Ecto neural progenitor cell (in vitro differentiated cells): ENCODE measurements at regions not wholly inside any gene's neighbourhood (a gene's known extent, or its start where the extent isn't known, plus 50 kb on each side); places are given as distances from the start of the nearest gene placed in this dataset.
"Not testable (repeated sequence)": the region's sequence is repeated elsewhere in the genome, so short reads cannot be mapped to it uniquely, and the experiment has no call there.

Experiments
- DNase-seq: peaks from one replicate; pipeline ENCODE4 v3.0.0-alpha.2; 2018; ENCODE audit warnings: low spot score

DNA sequence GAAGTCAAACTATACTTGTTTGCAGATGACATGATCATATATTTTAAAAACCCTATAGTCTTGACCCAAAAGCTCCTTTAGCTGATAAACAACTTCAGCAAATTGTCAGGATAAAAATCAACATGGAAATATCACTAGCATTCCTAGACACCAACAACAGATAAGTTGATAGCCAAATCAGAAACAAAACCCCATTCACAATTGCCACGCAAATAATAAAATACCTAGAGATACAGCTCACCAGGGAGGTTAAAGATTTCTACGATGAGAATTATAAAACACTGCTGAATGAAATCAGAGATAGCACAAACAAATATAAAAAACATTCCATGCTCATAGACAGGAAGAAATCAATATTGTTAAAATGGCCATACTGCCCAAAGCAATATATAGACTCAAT is 605.0 kb upstream of the GRIA3 start:
- no peak for DNase-seq

DNA sequence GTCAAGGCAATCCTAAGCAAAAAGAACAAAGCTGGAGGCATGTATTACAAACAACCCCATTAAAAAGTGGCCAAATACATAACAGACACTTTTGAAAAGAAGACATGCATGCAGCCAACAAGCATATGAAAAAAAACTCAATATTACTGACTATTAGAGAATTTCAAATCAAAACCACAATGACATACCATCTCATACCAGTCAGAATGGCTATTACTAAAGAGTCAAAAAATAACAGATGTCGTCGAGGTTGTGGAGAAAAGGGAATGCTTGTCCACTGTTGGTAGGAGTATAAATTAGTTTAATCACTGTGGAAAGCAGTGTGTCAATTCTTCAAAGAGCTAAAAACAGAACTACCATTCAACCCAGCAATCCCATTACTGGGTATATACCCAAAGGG is 604.6 kb upstream of the GRIA3 start:
- DNase-seq = no peak

DNA sequence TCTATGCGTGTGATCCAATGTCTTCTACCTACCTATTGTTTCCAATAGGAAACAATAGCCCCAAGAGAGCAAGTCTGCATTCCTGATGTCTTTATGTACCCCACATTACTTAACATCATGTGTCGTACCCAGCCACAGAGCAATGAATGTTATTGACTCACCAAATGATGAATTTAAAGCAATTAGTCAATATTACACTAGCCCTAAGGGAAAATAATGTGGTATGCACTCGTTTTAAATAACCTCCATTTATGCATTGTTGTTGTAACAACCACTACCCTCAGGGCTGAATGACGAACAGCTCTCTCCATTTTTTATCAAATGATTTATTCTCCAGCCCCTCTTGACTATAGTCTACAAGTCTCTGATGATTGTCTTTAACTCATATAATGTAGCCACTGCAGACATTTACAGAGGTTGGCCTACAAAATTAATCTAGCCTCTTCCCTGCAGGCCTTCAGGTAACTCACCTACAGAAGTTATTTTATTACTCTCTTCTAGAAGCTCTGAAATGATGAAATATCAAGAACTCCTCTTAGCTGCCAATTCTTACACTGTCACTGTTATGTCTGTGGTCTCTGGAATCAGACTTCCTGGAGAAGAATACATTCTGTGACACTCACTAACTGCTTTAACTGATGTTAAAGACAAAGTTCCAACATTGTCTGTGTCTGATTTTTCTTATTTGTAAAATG is 601.7 kb upstream of the GRIA3 start:
- DNase-seq = no peak

DNA sequence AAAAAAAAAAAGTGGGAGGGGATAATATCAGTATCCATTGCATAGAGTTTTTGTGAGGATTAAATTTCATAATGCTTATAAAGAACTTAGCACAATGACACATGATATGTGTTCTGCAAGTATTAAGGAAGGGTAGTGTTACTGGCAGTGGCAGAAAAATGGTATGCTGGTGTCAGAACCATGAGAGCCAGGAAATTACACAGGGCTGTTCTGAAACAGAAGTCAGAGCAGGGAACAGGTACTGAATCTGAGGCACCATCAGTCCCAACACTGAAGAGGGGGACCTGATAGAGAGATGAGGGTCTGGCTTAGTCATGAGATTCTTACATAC is 601.1 kb upstream of the GRIA3 start:
- DNase-seq = no peak

DNA sequence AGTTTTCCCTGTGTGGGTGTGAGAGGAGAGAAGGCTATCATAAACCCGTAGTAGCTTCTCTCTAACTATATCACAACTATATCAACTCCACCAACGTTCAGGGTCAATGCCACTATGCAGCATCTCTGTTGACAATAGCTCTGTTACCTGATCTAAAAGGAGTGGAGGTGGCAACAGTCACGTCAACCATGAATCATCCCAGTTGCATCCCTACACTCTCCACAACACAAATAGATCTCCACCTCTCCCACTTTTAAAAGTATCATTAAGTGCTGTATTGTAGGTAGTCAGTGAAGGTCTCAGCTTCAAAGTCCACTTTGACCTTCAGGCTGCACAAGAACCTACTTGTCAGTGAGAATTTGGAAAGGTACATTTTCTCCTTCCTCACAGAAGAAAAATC is 600.5 kb upstream of the GRIA3 start:
- no peak for DNase-seq

DNA sequence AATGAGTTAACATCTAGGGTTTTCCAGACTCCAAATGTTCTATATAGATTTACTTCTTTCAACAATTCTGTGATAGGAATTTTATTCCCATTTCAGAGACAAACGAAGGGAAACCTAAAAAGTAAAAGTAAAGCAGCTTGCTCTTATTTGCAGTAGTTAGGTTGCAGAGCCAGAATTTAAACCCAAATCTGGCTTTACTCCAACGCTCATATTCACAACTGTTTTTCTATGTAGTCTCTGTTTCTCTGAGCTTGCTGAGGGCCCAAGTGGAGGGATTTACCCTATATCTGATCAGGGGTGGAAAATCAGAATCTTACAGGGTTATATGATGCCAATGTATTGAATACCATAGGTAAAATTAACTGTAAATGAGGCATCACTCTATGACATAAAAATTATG is 599.1 kb upstream of the GRIA3 start:
- DNase-seq = no peak

DNA sequence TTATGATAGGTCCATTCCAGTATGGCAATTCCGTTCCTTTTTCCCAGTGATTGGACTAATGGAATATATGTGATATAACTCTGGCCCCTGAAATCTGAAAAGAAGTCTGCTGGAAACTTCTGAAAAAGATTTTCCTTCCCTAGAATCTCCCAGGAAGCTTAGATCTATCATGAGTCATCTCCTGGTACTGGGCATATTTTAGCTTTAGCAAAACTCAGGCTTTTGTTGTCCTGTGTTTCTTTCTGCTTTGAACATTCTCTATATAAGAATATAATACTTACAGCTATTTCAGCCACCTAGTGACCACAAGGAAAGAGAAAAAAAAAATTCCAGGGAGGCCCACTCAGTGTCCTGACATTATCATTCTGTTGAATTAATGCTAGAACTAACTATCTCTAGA is 597.2 kb upstream of the GRIA3 start:
- DNase-seq = no peak

DNA sequence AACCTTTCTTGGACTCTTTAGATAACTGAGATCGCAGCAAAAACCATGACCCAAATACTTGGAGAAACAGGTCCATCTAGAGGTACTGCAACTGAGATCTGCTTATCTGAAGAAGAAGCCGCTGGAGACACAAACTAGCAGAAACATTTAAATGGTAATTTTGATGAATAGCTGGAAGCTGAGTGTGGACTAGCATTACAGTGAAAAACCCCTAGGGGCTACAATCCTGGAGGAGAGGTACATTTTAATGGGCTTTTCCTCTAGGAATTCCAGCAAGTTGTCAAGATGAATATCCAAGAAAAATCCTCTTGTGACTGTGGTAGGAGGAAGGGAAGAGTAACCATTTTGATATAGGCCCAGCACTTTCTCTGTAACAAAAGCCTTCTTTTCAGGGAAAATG is 592.5 kb upstream of the GRIA3 start:
- DNase-seq = no peak

DNA sequence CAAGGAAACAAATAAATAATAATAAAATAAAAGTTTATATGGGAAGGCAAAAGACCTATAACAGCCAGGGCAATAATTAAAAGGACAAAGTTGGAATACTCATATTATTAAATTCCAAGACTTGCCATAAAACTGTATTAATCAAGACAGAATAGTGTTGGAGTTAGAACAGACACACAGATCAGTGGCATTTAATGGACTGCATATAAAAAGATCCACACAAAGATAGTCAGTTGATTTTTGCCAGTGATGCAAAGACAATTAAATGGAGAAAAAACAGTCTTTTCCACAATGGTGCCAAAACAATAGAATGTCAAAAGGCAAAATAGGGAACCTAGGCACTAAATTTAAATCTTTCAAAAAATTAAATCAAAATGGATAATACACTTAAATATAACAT is 587.1 kb upstream of the GRIA3 start:
- DNase-seq = no peak

DNA sequence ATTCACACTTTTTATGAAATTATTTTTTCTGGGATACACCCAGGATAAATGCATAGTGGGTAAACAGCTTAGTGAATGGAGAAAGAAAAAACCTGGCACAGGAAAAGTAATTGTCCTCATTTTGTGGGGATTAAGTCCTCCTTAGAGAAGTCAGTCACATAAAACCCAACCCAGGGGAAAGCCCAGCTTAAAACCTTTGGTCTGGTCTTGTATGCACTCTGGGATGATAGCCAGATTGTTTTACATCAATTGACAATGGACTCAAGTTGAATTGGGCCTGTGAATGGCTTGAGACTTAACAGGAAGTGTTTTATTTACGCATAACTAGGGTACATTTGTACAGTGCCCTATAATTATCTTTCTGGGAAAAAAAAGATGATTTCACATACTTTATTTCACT is 561.3 kb upstream of the GRIA3 start:
- DNase-seq = no peak

DNA sequence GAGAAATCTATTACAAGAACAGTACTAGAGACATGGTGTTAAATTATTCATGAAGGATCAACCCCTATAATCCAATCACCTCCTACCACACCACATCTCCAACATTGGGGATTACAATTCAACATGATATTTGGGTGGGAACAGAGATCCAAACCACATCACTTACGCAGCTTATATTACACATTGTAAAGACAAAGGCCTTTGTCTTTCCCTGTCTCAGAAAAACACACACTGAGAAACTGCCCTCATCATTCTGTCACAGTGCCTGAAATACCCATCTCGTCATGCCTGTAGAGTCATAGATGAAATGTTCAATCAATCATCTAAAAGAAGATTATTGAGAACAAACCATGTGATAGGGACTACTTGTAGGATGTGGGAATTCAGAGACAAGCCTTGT is 558.8 kb upstream of the GRIA3 start:
- DNase-seq = no peak

DNA sequence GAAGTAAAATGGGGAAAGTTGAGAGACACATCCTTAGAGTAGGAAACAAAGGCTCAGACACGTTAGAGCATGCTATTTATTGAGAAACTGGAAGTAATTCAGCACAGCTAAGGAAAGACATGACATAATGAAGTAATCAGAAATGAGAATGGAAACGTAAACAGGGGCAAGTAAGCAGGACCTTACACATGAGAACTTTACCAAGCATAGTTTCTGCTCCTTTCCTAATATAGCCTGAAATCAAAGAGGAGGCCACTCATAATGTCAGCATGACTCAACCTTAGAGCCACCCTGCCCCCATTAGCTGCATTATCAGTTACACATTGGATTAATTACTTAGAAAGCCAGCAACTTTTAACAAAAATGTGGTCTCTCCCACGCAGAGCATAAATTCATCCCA is 558.3 kb upstream of the GRIA3 start:
- DNase-seq = no peak

DNA sequence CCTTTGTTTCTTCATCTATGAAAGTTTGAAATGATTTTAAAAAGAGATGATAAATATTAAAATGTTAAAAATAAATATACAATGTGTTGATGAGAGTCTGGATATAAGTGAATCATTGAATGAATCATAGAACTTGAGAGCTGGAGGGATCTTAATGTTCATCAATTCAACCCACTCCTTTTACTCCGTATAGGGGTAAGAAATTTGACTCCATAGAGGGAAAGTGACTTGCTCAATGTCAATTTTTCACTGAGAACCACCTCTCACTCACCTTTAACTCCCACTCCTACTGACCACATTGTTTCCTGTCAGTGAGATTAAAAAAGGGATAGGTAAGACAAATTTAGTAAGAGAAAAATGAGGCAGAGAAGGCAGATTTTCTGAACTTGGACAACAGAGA is 557.2 kb upstream of the GRIA3 start:
- DNase-seq = no peak

DNA sequence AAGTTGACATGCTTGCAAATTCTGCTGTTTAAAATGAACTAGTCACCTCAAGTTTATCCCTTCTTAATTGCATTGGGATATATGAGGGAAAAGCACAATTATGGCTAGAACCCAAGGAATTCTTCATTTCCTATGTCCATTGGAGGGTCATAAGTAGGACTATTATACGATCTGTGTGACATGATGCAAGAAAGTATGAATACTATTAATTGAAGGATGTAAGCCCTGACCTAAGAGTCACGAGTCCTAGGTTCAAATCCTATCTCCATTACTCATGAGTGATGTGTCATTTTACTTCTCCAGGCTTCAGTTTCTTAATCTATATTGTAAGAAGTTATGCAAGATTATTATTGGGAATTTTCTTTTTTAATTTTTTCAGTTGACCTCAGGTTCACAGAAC is 542.9 kb upstream of the GRIA3 start:
- DNase-seq = no peak

DNA sequence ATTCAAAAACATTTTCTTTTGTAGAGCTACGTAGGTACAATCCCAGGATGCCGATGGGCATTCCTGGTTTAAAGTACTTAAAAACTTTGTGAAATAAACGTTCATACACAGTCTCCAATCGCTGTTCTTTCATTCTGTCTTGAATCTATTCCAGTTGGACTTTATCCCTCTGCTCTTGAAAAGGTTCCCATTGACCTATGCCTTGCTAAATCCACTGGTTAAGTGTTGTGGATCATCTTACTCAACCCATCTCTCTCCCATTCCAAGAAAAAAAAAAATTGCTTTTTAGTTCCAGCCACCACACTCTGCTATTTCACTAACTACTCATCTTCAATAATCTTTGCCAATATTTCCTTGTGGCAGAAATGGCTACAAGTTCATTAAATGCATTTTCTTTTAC is 542.3 kb upstream of the GRIA3 start:
- DNase-seq = no peak

DNA sequence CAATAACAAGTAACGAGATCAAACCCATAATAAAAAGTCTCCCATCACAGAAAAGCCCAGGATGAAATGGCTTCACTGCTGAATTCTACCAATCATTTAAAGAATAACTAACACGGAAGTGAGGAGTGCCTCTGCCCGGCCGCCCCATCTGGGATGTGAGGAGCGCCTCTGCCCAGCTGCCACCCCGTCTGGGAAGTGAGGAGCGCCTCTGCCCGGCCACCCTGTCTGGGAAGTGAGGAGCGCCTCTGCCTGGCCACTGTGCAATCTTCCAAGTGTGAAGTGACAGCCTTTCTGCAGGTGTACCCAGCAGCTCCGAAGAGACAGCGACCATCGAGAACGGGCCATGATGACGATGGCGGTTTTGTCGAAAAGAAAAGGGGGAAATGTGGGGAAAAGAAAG is 528.8 kb upstream of the GRIA3 start:
- DNase-seq = not testable (repeated sequence)

DNA sequence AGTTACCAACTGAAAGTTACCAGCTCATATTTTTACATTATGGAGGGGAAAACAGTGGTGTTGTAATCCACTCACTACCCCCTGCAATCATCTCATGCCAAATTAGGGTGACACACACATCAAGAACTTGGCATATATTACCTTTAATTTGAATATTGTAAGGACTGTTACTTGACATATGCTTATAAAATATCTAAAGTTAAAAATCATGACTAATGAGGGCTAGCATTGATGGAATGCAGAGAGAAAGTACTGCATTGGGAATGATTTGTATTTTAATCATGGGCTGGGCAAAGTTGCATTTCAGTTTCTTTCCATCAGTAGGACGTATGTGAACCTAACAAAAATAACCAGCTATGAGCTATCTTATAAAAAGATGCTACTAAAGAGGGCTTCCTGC is 517.5 kb upstream of the GRIA3 start:
- no peak for DNase-seq

DNA sequence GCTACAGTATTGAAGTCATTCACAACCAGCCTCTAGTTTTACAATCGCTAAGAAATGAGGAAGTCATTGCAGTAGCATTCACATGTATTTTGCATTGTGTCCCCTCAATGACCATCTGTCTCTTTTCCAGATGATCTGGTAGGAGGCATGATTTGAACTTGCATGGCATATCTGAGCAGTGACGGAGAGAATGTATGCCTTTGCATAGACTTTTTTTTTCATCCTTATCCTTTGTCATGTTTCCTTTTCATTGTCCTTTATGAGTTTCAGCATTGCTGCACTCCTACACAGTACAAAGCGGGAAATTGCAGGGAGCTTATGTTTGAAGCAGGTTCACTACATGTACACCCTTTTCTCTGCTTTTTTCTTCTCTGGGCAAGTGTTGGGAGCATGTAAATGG is 516.4 kb upstream of the GRIA3 start:
- no peak for DNase-seq

DNA sequence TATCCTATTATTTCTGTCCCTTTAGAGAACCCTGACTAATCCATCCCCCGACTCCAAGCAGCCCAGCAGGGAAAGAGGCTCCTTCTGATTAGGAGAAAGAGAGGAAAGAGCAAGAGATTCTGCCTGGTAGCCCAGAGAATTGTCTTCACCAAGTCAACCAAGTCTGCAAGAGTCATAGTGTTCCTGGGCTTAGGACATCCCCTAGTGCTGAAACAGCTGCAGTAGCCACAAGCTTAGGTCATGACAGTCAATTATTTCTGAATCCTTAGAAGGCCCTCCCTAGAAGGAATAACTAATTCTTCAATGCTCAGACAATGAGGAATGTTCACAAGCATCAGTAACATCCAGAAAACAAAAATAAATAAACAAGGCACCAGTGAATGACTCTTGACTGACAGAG is 480.3 kb upstream of the GRIA3 start:
- no peak for DNase-seq

DNA sequence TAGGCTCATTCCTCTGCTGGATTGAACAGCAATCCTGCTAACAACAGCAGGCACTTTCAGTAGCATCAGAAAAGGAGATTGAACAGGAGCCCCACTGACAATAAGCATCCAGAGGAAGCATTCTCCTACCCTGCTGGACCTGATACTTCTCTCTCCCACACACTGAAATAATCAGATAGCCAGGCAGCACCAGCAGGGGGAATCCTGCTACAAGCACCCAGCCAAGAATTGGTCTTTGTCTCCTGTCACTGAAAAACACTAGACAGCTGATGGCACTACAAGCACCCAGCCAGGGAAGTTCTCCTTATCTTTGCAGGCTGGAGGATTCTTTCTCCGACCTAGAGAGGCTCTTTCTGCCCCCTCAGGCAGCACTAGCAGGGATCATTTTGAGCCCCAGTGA is 444.3 kb upstream of the GRIA3 start:
- no peak for DNase-seq

DNA sequence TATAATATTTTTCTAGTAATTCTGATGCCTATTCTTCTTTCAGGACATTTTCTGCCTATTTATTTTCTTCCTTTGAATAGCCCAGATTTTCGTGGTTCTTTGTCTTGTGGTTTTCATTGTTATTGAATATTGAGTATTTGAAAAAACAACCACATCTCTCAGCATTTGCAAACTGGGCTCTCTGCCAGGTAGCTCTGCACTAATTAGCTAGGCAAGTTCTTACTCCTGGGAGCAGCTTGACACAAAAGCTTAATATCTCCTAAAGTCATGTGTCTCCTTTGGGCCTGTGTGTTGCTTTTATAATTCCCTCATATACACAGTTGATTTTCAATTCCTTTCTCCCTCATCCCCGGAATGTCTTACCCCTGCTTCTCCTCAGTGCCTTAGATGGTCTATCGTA is 413.5 kb upstream of the GRIA3 start:
- no peak for DNase-seq

DNA sequence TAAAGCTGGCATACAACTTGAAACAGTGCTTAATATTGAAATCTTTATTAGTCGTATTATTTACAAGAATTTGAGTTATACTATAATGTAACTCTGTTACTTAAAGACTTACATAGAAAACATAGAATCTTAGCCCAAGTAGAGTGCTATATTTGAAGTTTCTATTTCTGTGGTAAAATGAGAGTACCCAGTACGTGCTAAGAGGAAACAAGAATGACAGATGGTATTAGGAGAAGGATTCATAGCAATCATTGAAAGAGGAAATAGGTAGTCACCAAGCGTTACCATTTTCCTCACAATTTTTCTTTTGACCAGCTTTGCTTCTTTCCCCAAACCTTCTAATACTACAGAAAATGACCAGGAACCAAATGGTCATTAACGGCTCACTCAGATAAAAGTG is 412.1 kb upstream of the GRIA3 start:
- no peak for DNase-seq

DNA sequence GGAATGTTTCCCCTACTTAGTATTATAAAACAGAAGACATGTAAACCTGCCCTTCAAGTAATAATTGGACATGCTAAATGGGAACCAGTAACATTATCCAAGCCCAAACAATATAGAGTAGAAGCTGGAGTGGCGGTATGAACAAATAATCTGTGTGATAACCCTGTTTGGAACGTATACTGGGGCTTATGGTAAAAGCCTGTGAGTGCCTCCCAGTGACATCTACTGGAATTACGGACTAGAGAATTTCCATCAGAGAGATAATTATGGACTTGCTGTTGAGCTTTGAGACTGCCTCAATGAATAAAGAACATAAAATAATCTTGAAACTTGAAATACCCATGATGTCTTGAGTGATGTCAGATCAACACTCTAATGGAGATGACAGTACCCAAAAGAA is 406.3 kb upstream of the GRIA3 start:
- DNase-seq = no peak

DNA sequence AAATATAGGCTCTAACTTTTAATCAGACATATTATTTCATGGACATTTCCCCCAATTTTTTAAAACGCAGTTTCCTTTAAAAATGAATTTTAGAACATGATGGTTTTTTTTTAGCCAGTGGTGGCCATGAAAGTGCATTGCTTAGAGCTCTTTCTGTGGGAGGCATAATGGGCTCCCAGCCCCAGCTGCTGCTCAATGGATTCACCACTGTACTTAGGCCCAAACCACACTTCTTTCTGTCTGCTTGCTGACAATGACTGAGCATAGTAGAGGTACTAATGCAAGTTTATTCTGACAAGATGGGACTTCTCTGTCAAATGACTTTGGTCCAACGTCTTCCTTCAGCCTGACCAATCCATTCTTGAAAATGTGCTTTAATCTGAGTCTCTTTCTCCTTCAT is 400.2 kb upstream of the GRIA3 start:
- no peak for DNase-seq

DNA sequence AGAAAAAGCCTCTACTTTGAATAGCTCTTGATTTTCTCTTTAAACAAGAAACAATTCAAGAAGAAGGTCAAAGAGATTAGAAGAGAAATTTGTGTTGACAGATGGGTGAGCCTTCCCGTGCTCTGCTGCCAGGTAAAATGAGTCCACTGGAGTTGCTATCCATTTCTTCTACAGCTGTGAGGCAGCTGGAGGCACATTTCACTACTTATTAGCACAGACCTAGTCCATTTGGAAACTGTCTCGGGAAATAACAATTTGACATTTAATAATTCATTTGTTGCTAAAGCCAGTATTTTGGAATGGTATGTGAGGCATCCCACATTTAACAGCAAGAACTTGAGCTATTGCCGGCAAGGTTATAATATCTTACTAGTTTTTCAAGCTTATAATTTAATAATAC is 396.8 kb upstream of the GRIA3 start:
- DNase-seq = no peak
